HAP-1 (cell line): ENCODE measurements at regions not wholly inside any gene's neighbourhood (a gene's known extent, or its start where the extent isn't known, plus 50 kb on each side); places are given as distances from the start of the nearest gene placed in this dataset.

Experiments used
- DNase-seq, 2 experiments: peaks; one replicate each; pipeline ENCODE4 v3.0.0-alpha.2; 2016 to 2020; ENCODE audit warnings: low spot score in 2 of 2
- H3K27me3 ChIP-seq: fragments of 250-450 bp; sonication (Bioruptor Pico); 2 replicates; pipeline ENCODE4 v1.5.1; 2020; ENCODE audit warnings: low read depth, mild to moderate bottlenecking, moderate library complexity
- H3K36me3 ChIP-seq: fragments of 250-450 bp; sonication (Bioruptor Pico); replicated peaks from 2 replicates; pipeline ENCODE4 v1.5.1; 2020; ENCODE audit warnings: mild to moderate bottlenecking
- H3K4me1 ChIP-seq: fragments of 250-450 bp; sonication (Bioruptor Pico); 2 replicates; pipeline ENCODE4 v1.5.1; 2020; ENCODE audit warnings: mild to moderate bottlenecking
- H3K4me3 ChIP-seq: fragments of 250-450 bp; sonication (Bioruptor Pico); 2 replicates; pipeline ENCODE4 v1.5.1; 2020; ENCODE audit warnings: mild to moderate bottlenecking, moderate library complexity
- H3K9me3 ChIP-seq: fragments of 250-450 bp; sonication (Bioruptor Pico); 2 replicates; pipeline ENCODE4 v1.5.1; 2020; ENCODE audit warnings: mild to moderate bottlenecking, moderate library complexity
- in situ Hi-C: fragments of 300-500 bp; cut with MboI; formaldehyde crosslinking; loops from 3 replicates; pipeline ENCODE4 v1.14.3; 2020; ENCODE audit warnings: low sequenced_read_pairs, inconsistent platforms, mixed read lengths

GRCh38 chr14:95415993-95416392, 96.3 kb upstream of the CLMN start:
- no peaks in the 10 kb centered on the region for H3K27me3 ChIP-seq
- H3K4me1 ChIP-seq = no peaks in the 10 kb centered on the region
- in situ Hi-C loops = no loop called here
- H3K4me3 ChIP-seq = no peak overlapping the region
- H3K9me3 ChIP-seq = no peaks in the 10 kb centered on the region
- H3K36me3 ChIP-seq = no peaks in the 10 kb centered on the region
- DNase-seq = no peak

- Histone ChIP-seq H3K27me3 (no peaks in the 10 kb centered on the region), H3K4me3 (no peak overlapping the region), H3K4me1 (no peaks in the 10 kb centered on the region), H3K36me3 (no peaks in the 10 kb centered on the region), H3K9me3 (no peaks in the 10 kb centered on the region)
- in situ Hi-C loops = no loop called here
- no peak for DNase-seq
Observed at GRCh38 chr14:95413289-95414215, 93.8 kb upstream of the CLMN start.

GRCh38 chr14:95410838-95411237, 91.1 kb upstream of the CLMN start:
- DNase-seq = no peak
- no peaks in the 10 kb centered on the region for H3K4me1 ChIP-seq
- H3K4me3 ChIP-seq = no peak overlapping the region
- no peaks in the 10 kb centered on the region for H3K9me3 ChIP-seq
- in situ Hi-C loops = no loop called here
- H3K36me3 ChIP-seq = no peaks in the 10 kb centered on the region
- H3K27me3 ChIP-seq = no peaks in the 10 kb centered on the region

- Histone ChIP-seq H3K4me3 (no peak overlapping the region), H3K9me3 (no peaks in the 10 kb centered on the region), H3K27me3 (no peaks in the 10 kb centered on the region), H3K4me1 (no peaks in the 10 kb centered on the region), H3K36me3 (no peaks in the 10 kb centered on the region)
- in situ Hi-C loops = no loop called here
- DNase-seq = no peak
Observed at GRCh38 chr14:95409477-95410272, 90.0 kb upstream of the CLMN start.

- H3K4me1 ChIP-seq = no peaks in the 10 kb centered on the region
- no peaks in the 10 kb centered on the region for H3K27me3 ChIP-seq
- H3K36me3 ChIP-seq = no peaks in the 10 kb centered on the region
- no peak overlapping the region for H3K4me3 ChIP-seq
- in situ Hi-C loops = no loop called here
- H3K9me3 ChIP-seq = no peaks in the 10 kb centered on the region
- no peak for DNase-seq
Observed at GRCh38 chr14:95408731-95409476, 89.2 kb upstream of the CLMN start.

GRCh38 chr14:95407354-95407753, 87.6 kb upstream of the CLMN start:
- Histone ChIP-seq H3K4me3 (no peak overlapping the region), H3K4me1 (no peaks in the 10 kb centered on the region), H3K27me3 (no peaks in the 10 kb centered on the region), H3K9me3 (no peaks in the 10 kb centered on the region), H3K36me3 (no peaks in the 10 kb centered on the region)
- in situ Hi-C loops = no loop called here
- DNase-seq = no peak

- in situ Hi-C loops = no loop called here
- Histone ChIP-seq H3K4me3 (no peak overlapping the region), H3K4me1 (no peaks in the 10 kb centered on the region), H3K9me3 (no peaks in the 10 kb centered on the region), H3K27me3 (no peaks in the 10 kb centered on the region), H3K36me3 (no peaks in the 10 kb centered on the region)
- no peak for DNase-seq
Observed at GRCh38 chr14:95406756-95407277, 87.1 kb upstream of the CLMN start.

GRCh38 chr14:95404583-95404982, 84.9 kb upstream of the CLMN start:
- no peaks in the 10 kb centered on the region for H3K4me1 ChIP-seq
- H3K36me3 ChIP-seq = no peaks in the 10 kb centered on the region
- in situ Hi-C loops = no loop called here
- H3K27me3 ChIP-seq = no peaks in the 10 kb centered on the region
- no peak for DNase-seq
- no peak overlapping the region for H3K4me3 ChIP-seq
- no peaks in the 10 kb centered on the region for H3K9me3 ChIP-seq

- DNase-seq = no peak
- H3K4me3 ChIP-seq = no peak overlapping the region
- no peaks in the 10 kb centered on the region for H3K36me3 ChIP-seq
- in situ Hi-C loops = no loop called here
- H3K4me1 ChIP-seq = no peaks in the 10 kb centered on the region
- no peaks in the 10 kb centered on the region for H3K9me3 ChIP-seq
- no peaks in the 10 kb centered on the region for H3K27me3 ChIP-seq
Observed at GRCh38 chr14:95402578-95402977, 82.9 kb upstream of the CLMN start.

- Histone ChIP-seq H3K36me3 (no peaks in the 10 kb centered on the region), H3K9me3 (no peaks in the 10 kb centered on the region), H3K27me3 (no peaks in the 10 kb centered on the region), H3K4me1 (no peaks in the 10 kb centered on the region), H3K4me3 (no peak overlapping the region)
- in situ Hi-C loops = no loop called here
- no peak for DNase-seq
Observed at GRCh38 chr14:95402176-95402575, 82.5 kb upstream of the CLMN start.

- no peaks in the 10 kb centered on the region for H3K27me3 ChIP-seq
- H3K9me3 ChIP-seq = no peaks in the 10 kb centered on the region
- no peaks in the 10 kb centered on the region for H3K36me3 ChIP-seq
- H3K4me3 ChIP-seq = no peak overlapping the region
- H3K4me1 ChIP-seq = no peaks in the 10 kb centered on the region
- DNase-seq = no peak
- in situ Hi-C loops = no loop called here
Observed at GRCh38 chr14:95398630-95399547, 79.2 kb upstream of the CLMN start.

GRCh38 chr14:95397325-95397724, 77.6 kb upstream of the CLMN start:
- DNase-seq = no peak
- Histone ChIP-seq H3K27me3 (no peaks in the 10 kb centered on the region), H3K9me3 (no peaks in the 10 kb centered on the region), H3K4me3 (no peak overlapping the region), H3K36me3 (no peaks in the 10 kb centered on the region), H3K4me1 (no peaks in the 10 kb centered on the region)
- in situ Hi-C loops = no loop called here

- Histone ChIP-seq H3K4me3 (no peak overlapping the region), H3K4me1 (no peaks in the 10 kb centered on the region), H3K36me3 (no peaks in the 10 kb centered on the region), H3K27me3 (no peaks in the 10 kb centered on the region), H3K9me3 (no peaks in the 10 kb centered on the region)
- in situ Hi-C loops = no loop called here
- no peak for DNase-seq
Observed at GRCh38 chr14:95396221-95396620, 76.5 kb upstream of the CLMN start.
